ENCODE measurements at regions not wholly inside any gene's neighbourhood (a gene's known extent, or its start where the extent isn't known, plus 50 kb on each side); places are given as distances from the start of the nearest gene placed in this dataset.

GRCh38 chr10:118463740-118464139 is 121.6 kb upstream of the FAM204A start:
- H3K36me3 ChIP-seq (ENCODE audit: low read depth), result no peaks in the 10 kb centered on the region
- no peak for TF ChIP-seq EZH2 (IDR thresholded peaks at IDR 0.05; ENCODE audit: low read depth)
- no peak for TF ChIP-seq CTCF (conservative IDR thresholded peaks at IDR 0.05)
- BruUV-seq (replicated peaks), result no TSS peak
- intact Hi-C loops (cut with micrococcal nuclease; ENCODE audit: unreplicated experiment), result no loop called here
- no peak for DNase-seq
- H3K79me2 ChIP-seq (ENCODE audit: low read depth), result no peaks in the 10 kb centered on the region
- H3K4me1 ChIP-seq (replicated peaks; ENCODE audit: insufficient read depth), result peaks cover 5% of the 10 kb centered on the region; the same call in 1 of the 2 replicates
- no peak overlapping the region for H2AFZ ChIP-seq
- H3K4me2 ChIP-seq, result no peak overlapping the region
- ChIA-PET CTCF (no interaction called here), POLR2A (ENCODE audit: unreplicated experiment) (no interaction called here)
- no peaks in the 10 kb centered on the region for H3F3A ChIP-seq (ENCODE audit: insufficient read depth, low read depth)
- H3K4me3 ChIP-seq, result no peak overlapping the region
- no peaks in the 10 kb centered on the region for H3K9me3 ChIP-seq (ENCODE audit: insufficient read depth, low read depth)
- H3K27me3 ChIP-seq (ENCODE audit: insufficient read depth, low read depth), result no peaks in the 10 kb centered on the region; the same call in 1 of the 2 replicates
- H3K27ac ChIP-seq, result no peak overlapping the region
- H4K20me1 ChIP-seq (ENCODE audit: insufficient read depth), result no peaks in the 10 kb centered on the region
- H3K9me2 ChIP-seq (ENCODE audit: insufficient read depth), result no peaks in the 10 kb centered on the region

- DNase-seq, result no peak
- Histone ChIP-seq H3K4me3 (no peak overlapping the region), H3K9me3 (ENCODE audit: insufficient read depth, low read depth) (no peaks in the 10 kb centered on the region), H3K27me3 (ENCODE audit: insufficient read depth, low read depth) (no peaks in the 10 kb centered on the region; the same call in 1 of the 2 replicates), H3K9me2 (ENCODE audit: insufficient read depth) (no peaks in the 10 kb centered on the region), H3K4me1 (replicated peaks; ENCODE audit: insufficient read depth) (peaks cover 5% of the 10 kb centered on the region; the same call in 1 of the 2 replicates), H3K36me3 (ENCODE audit: low read depth) (no peaks in the 10 kb centered on the region), H2AFZ (no peak overlapping the region), H3F3A (ENCODE audit: insufficient read depth, low read depth) (no peaks in the 10 kb centered on the region), H3K27ac (no peak overlapping the region), H3K4me2 (no peak overlapping the region), H3K79me2 (ENCODE audit: low read depth) (no peaks in the 10 kb centered on the region), H4K20me1 (ENCODE audit: insufficient read depth) (no peaks in the 10 kb centered on the region)
- POLR2A ChIA-PET (ENCODE audit: unreplicated experiment), result no interaction called here
- TF ChIP-seq CTCF (conservative IDR thresholded peaks at IDR 0.05) (no peak), EZH2 (IDR thresholded peaks at IDR 0.05; ENCODE audit: low read depth) (no peak)
- intact Hi-C loops (cut with micrococcal nuclease; ENCODE audit: unreplicated experiment), result no loop called here
- BruUV-seq (replicated peaks), result no TSS peak
- CTCF ChIA-PET, result no interaction called here
Observed at GRCh38 chr10:118462401-118462800, 120.3 kb upstream of the FAM204A start.

DNA sequence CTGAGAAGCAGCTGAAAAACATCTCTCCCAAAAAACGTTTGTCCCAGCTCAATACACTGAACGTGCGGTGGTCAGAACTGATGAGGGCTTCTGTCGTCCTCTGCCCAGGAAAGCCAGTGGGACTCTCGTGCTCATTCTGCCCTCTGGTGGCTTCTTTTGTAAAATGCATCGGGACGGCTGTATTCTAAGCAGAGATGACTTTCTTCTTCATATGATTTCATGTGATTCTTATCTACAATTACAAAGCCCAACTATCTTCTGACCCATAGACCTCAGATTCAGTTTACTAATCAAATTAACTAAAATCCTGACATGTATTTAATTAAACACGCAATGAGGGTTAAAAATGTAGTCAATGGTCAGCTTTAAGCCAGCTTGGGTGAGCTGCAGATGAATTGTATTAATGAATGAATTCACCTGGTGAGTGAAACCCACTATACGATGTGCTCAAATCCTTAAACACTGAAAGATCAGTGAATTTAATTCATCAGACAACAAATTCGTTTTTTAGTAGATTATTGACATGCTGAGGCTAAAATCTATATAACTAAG is 117.6 kb upstream of the FAM204A start:
- Histone ChIP-seq H3K79me2 (ENCODE audit: low read depth) (no peaks in the 10 kb centered on the region), H3K4me2 (peak overlapping the region; percentile 76), H4K20me1 (ENCODE audit: insufficient read depth) (no peaks in the 10 kb centered on the region), H3K4me3 (peak overlapping the region; percentile 44; the same call in 1 of the 2 replicates), H3K36me3 (ENCODE audit: low read depth) (no peaks in the 10 kb centered on the region), H3K27ac (no peak overlapping the region), H2AFZ (peak overlapping the region; percentile 81), H3K9me3 (ENCODE audit: insufficient read depth, low read depth) (no peaks in the 10 kb centered on the region), H3K9me2 (ENCODE audit: insufficient read depth) (no peaks in the 10 kb centered on the region), H3K27me3 (ENCODE audit: insufficient read depth, low read depth) (no peaks in the 10 kb centered on the region; the same call in 1 of the 2 replicates), H3K4me1 (replicated peaks; ENCODE audit: insufficient read depth) (peaks cover 5% of the 10 kb centered on the region; the same call in 1 of the 2 replicates), H3F3A (ENCODE audit: insufficient read depth, low read depth) (no peaks in the 10 kb centered on the region)
- ChIA-PET POLR2A (ENCODE audit: unreplicated experiment) (no interaction called here), CTCF (no interaction called here)
- BruUV-seq (replicated peaks), result no TSS peak
- DNase-seq, result peak in 1 of 2 experiments; percentile 37
- TF ChIP-seq CTCF (conservative IDR thresholded peaks at IDR 0.05), result peak; percentile 74
- TF ChIP-seq EZH2 (IDR thresholded peaks at IDR 0.05; ENCODE audit: low read depth), result no peak
- intact Hi-C loops (cut with micrococcal nuclease; ENCODE audit: unreplicated experiment), result loop anchor here (1.0 to 10.0 kb wide), 2 partner anchors 85 to 965 kb away; no protein-coding TSS in a partner anchor
